ENCODE measurements at regions not wholly inside any gene's neighbourhood (a gene's known extent, or its start where the extent isn't known, plus 50 kb on each side); places are given as distances from the start of the nearest gene placed in this dataset.
"Not testable (repeated sequence)": the region's sequence is repeated elsewhere in the genome, so short reads cannot be mapped to it uniquely, and the experiment has no call there.

- not testable (repeated sequence) for TF ChIP-seq TAF1 (conservative IDR thresholded peaks at IDR 0.05); MAX (IDR thresholded peaks at IDR 0.05); RXRA (IDR thresholded peaks at IDR 0.05); CTCF (IDR thresholded peaks at IDR 0.05; ENCODE audit: low read depth, low read length, missing input control); REST (IDR thresholded peaks at IDR 0.05); ATF3 (IDR thresholded peaks at IDR 0.05); YY1 (IDR thresholded peaks at IDR 0.05)
Observed at GRCh38 chr6:85227345-85227744, 222.5 kb upstream of the NT5E start.
